ENCODE measurements at regions not wholly inside any gene's neighbourhood (a gene's known extent, or its start where the extent isn't known, plus 50 kb on each side); places are given as distances from the start of the nearest gene placed in this dataset.
A peak's percentile ranks its signal among the peaks of the same experiment; 100 is the strongest.
"Not testable (repeated sequence)": the region's sequence is repeated elsewhere in the genome, so short reads cannot be mapped to it uniquely, and the experiment has no call there.

GRCh38 chr9:129313331-129313955, 135.4 kb upstream of the IER5L start:
- CTCF ChIA-PET: no interaction called here
- peak; percentile 2 for DNase-seq
- H3K9me3 Mint-ChIP-seq: no peaks in the 10 kb centered on the region
- no peaks in the 10 kb centered on the region for H3K36me3 Mint-ChIP-seq
- H3K27ac Mint-ChIP-seq: no peak overlapping the region
- peaks cover 29% of the 10 kb centered on the region for H3K27me3 Mint-ChIP-seq
- H3K4me1 Mint-ChIP-seq: no peaks in the 10 kb centered on the region
- H3K4me3 Mint-ChIP-seq: no peak overlapping the region

GRCh38 chr9:129312251-129313122, 134.4 kb upstream of the IER5L start:
- Mint-ChIP-seq H3K4me1 (no peaks in the 10 kb centered on the region), H3K36me3 (no peaks in the 10 kb centered on the region), H3K9me3 (no peaks in the 10 kb centered on the region), H3K27me3 (peaks cover 21% of the 10 kb centered on the region), H3K27ac (no peak overlapping the region), H3K4me3 (no peak overlapping the region)
- peak; percentile 18 for DNase-seq
- CTCF ChIA-PET: no interaction called here

- Mint-ChIP-seq H3K27me3 (peaks cover 26% of the 10 kb centered on the region), H3K36me3 (no peaks in the 10 kb centered on the region), H3K9me3 (no peaks in the 10 kb centered on the region), H3K4me1 (no peaks in the 10 kb centered on the region), H3K27ac (no peak overlapping the region), H3K4me3 (no peak overlapping the region)
- CTCF ChIA-PET: no interaction called here
- peak; percentile 5 for DNase-seq
Measured at GRCh38 chr9:129311643-129312042, 133.6 kb upstream of the IER5L start.

GRCh38 chr9:129310666-129311350, 132.7 kb upstream of the IER5L start:
- H3K36me3 Mint-ChIP-seq: no peaks in the 10 kb centered on the region
- CTCF ChIA-PET: no interaction called here
- H3K27ac Mint-ChIP-seq: no peak overlapping the region
- no peak overlapping the region for H3K4me3 Mint-ChIP-seq
- peak; percentile 5 for DNase-seq
- H3K27me3 Mint-ChIP-seq: peaks cover 31% of the 10 kb centered on the region
- no peaks in the 10 kb centered on the region for H3K4me1 Mint-ChIP-seq
- H3K9me3 Mint-ChIP-seq: no peaks in the 10 kb centered on the region

GRCh38 chr9:129309906-129310305, 131.8 kb upstream of the IER5L start:
- no peak overlapping the region for H3K27ac Mint-ChIP-seq
- CTCF ChIA-PET: no interaction called here
- H3K36me3 Mint-ChIP-seq: no peaks in the 10 kb centered on the region
- no peaks in the 10 kb centered on the region for H3K4me1 Mint-ChIP-seq
- peaks cover 35% of the 10 kb centered on the region for H3K27me3 Mint-ChIP-seq
- H3K9me3 Mint-ChIP-seq: no peaks in the 10 kb centered on the region
- no peak for DNase-seq
- H3K4me3 Mint-ChIP-seq: no peak overlapping the region

- CTCF ChIA-PET: no interaction called here
- no peak for DNase-seq
- H3K27me3 Mint-ChIP-seq: peaks cover 35% of the 10 kb centered on the region
- H3K27ac Mint-ChIP-seq: no peak overlapping the region
- H3K4me1 Mint-ChIP-seq: no peaks in the 10 kb centered on the region
- no peaks in the 10 kb centered on the region for H3K36me3 Mint-ChIP-seq
- H3K9me3 Mint-ChIP-seq: no peaks in the 10 kb centered on the region
- H3K4me3 Mint-ChIP-seq: no peak overlapping the region
Measured at GRCh38 chr9:129309041-129309430, 131.0 kb upstream of the IER5L start.

GRCh38 chr9:129307227-129307970, 129.3 kb upstream of the IER5L start:
- CTCF ChIA-PET: interaction anchor here (1.1 kb wide), 1 partner anchor 134 kb away, joined by 3 read pairs; no protein-coding TSS in a partner anchor
- DNase-seq: no peak
- Mint-ChIP-seq H3K4me3 (no peak overlapping the region), H3K36me3 (no peaks in the 10 kb centered on the region), H3K9me3 (peaks cover under 1% of the 10 kb centered on the region), H3K27me3 (peaks cover 44% of the 10 kb centered on the region), H3K27ac (no peak overlapping the region), H3K4me1 (no peaks in the 10 kb centered on the region)

- Mint-ChIP-seq H3K27ac (no peak overlapping the region), H3K9me3 (peaks cover 2% of the 10 kb centered on the region), H3K4me3 (no peak overlapping the region), H3K36me3 (no peaks in the 10 kb centered on the region), H3K27me3 (peaks cover 41% of the 10 kb centered on the region), H3K4me1 (no peaks in the 10 kb centered on the region)
- DNase-seq: no peak
- CTCF ChIA-PET: interaction anchor here (1.1 kb wide), 1 partner anchor 164 kb away, joined by 3 read pairs; no protein-coding TSS in a partner anchor
Measured at GRCh38 chr9:129306318-129306973, 128.4 kb upstream of the IER5L start.

GRCh38 chr9:129305246-129305645, 127.2 kb upstream of the IER5L start:
- no peak for DNase-seq
- Mint-ChIP-seq H3K27ac (no peak overlapping the region), H3K9me3 (peaks cover 5% of the 10 kb centered on the region), H3K4me3 (no peak overlapping the region), H3K27me3 (peaks cover 48% of the 10 kb centered on the region), H3K4me1 (no peaks in the 10 kb centered on the region), H3K36me3 (no peaks in the 10 kb centered on the region)
- CTCF ChIA-PET: no interaction called here

- Mint-ChIP-seq H3K4me3 (no peak overlapping the region), H3K36me3 (no peaks in the 10 kb centered on the region), H3K27ac (no peak overlapping the region), H3K27me3 (peaks cover 53% of the 10 kb centered on the region), H3K4me1 (peaks cover 2% of the 10 kb centered on the region), H3K9me3 (peaks cover 5% of the 10 kb centered on the region)
- DNase-seq: no peak
- CTCF ChIA-PET: no interaction called here
Measured at GRCh38 chr9:129301941-129302340, 123.9 kb upstream of the IER5L start.

GRCh38 chr9:129296195-129296594, 118.1 kb upstream of the IER5L start:
- H3K9me3 Mint-ChIP-seq, H3K36me3 Mint-ChIP-seq, CTCF ChIA-PET: not testable (repeated sequence)

GRCh38 chr9:129291041-129291501, 113.0 kb upstream of the IER5L start:
- DNase-seq: no peak
- no peaks in the 10 kb centered on the region for H3K4me1 Mint-ChIP-seq
- no peaks in the 10 kb centered on the region for H3K36me3 Mint-ChIP-seq
- peaks cover 19% of the 10 kb centered on the region for H3K27me3 Mint-ChIP-seq
- H3K27ac Mint-ChIP-seq: no peak overlapping the region
- CTCF ChIA-PET: no interaction called here
- H3K9me3 Mint-ChIP-seq: no peaks in the 10 kb centered on the region
- H3K4me3 Mint-ChIP-seq: no peak overlapping the region

More at GRCh38 chr9:129296195-129296594, 118.1 kb upstream of the IER5L start:
- not testable (repeated sequence) for DNase-seq, H3K27ac Mint-ChIP-seq, H3K4me3 Mint-ChIP-seq, H3K4me1 Mint-ChIP-seq
- H3K27me3 Mint-ChIP-seq: peaks cover 32% of the 10 kb centered on the region

- Mint-ChIP-seq H3K27me3 (peaks cover 19% of the 10 kb centered on the region), H3K36me3 (no peaks in the 10 kb centered on the region), H3K27ac (no peak overlapping the region), H3K4me1 (no peaks in the 10 kb centered on the region), H3K4me3 (no peak overlapping the region), H3K9me3 (no peaks in the 10 kb centered on the region)
- no peak for DNase-seq
- CTCF ChIA-PET: interaction anchor here (1.3 kb wide), 1 partner anchor 60 kb away, joined by 3 read pairs; no protein-coding TSS in a partner anchor
Measured at GRCh38 chr9:129290606-129291005, 112.5 kb upstream of the IER5L start.

All from activated naive CD4-positive, alpha-beta T cell treated with anti-CD3 and anti-CD28 coated beads, Interleukin-2, amount 10 ng/mL, durations not matched to agents 7 days and 5 days (primary cell).